Stimulated activated CD4-positive, alpha-beta T cell treated with anti-CD3 and anti-CD28 coated beads, Interleukin-12 subunit alpha, Interleukin-12 subunit beta, amount 100 ng/mL, for 4 hours (primary cell): ENCODE measurements at regions not wholly inside any gene's neighbourhood (a gene's known extent, or its start where the extent isn't known, plus 50 kb on each side); places are given as distances from the start of the nearest gene placed in this dataset.

Source experiments
- DNase-seq: peaks from one replicate; pipeline ENCODE4 v3.0.0-alpha.2; 2020

DNA sequence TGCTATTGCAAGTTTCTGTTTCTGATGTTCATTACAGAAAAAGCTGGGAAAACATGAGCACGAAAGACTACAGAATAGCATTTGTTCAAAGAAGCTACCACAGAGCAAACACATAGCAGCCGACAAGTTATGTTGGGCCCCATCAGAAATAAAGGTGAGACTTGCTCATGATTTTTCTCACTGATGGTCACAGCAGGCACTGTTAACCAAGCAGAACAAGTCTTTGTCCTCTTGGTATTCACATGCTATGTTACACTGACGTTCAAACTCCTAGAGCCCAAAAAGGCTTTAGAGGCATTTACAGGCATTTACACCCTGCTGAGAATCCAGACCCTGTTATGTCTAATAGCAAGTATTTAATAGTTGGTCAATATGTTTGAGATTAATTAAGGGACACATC is 235.0 kb upstream of the HNMT start:
- no peak for DNase-seq

DNA sequence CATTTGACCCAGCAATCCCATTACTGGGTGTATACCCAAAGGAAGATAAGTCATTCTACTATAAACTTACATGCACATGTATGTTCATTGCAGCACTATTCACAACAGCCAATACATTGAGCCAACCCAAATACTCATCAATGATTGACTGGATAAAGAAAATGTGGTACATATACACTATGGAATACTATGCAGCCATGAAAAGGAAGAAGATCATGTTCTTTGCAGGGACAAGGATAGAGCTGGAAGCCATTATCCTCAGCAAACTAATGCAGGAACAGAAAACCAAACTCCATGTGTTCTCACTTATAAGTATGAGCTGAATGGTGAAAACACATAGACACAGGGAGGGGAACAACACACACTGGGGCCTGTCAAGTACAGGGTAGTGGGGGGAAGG is 226.7 kb upstream of the HNMT start:
- DNase-seq: no peak

DNA sequence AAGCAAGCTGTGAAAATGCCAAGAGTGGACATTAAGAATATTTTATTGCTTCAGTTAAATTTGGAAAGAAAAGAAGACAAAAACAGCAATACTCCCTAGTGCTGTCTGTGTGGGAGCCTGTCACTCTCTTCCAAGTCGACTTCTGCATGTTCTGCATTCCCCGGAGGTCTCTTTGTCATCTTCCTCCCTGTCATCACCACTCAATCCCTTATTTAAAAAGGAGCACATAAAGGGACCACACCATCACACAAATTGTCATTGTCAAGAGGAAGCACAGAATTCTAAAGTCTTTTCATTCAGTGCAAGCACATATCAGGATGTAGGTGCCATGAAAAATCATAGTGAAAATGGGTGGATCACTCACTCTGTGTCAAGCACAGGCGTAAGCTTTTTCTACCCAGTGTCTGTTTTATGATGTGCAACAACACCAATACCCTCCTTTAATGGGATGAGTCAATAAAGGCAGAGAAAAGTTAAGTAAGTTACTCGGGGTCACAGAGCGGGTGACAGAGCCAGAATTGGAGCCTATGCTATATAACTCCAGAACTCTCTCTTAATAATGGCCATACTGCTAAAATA is 222.4 kb upstream of the HNMT start:
- no peak for DNase-seq

DNA sequence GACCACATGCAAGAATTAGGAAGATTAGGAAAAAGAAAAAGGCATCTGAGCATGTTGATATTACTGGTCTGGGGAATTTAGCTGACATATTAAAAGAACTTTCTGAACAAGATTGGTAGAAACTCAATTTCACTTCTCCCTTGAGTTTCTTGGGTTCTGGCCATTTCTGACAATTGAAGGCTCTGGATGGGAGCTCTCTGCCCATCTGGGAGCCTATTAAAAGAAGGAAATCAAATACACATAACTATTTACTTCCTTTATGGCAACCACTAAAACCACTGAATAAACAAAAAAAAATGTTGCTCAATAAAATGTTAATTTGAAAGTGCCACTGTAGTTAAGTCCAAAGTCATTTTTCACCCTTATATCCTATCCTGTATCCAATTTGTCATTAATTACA is 216.8 kb upstream of the HNMT start:
- no peak for DNase-seq

DNA sequence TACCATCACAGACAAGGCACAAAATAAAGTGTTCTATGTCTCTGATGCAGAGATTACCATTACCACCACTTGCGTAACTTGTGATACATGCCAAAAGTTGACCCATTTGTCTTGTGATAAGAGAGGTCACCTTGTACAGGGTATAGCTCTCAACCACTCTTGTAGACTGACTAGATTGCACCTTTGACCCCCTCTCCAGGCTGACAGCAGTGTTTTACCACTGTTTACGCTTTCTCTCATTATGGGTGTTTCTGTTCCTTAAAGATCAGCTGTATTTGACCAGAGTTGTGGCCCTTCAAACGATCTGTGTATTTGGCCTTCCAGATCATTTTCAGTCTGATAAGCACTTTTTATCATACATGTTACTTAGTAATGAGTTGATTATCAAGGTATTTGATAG is 215.7 kb upstream of the HNMT start:
- DNase-seq: no peak

DNA sequence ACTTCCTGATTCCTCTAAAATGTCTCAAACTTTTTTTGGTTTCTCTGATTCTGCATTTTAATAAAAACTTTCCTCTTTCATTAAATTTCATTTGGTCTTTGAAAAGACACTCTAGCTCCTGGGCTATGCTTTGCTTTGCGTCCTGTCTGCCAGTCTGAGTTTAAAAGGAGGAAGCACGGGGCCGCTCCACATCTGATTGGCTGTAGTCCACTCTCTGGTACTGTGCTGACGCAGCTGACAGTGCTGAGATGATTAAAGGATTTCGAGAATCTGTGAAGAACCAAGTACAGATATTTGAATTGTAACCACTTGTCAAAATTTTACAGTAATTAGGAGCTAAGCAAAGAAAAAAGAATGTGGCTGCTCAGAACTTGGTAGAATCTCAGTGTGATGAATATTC is 199.6 kb upstream of the HNMT start:
- no peak for DNase-seq

DNA sequence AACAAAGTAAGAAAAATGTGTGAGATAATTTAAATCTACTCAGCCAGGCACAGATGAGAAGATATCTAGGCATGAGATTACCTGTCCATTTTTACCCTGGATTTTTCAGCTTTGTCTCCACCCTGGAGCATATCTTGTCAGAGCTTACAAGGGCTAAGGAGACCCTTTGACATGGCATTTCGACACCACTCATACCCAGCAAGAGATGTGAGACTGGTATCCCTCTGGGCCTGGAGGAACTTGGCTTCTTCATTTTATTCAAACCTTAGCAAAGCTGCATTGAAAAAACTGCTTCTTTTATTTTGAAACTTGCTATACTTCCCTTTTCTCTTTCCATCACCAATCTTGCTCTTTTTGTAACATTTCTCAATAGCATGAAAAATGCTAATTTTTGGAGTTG is 194.9 kb upstream of the HNMT start:
- DNase-seq: no peak

DNA sequence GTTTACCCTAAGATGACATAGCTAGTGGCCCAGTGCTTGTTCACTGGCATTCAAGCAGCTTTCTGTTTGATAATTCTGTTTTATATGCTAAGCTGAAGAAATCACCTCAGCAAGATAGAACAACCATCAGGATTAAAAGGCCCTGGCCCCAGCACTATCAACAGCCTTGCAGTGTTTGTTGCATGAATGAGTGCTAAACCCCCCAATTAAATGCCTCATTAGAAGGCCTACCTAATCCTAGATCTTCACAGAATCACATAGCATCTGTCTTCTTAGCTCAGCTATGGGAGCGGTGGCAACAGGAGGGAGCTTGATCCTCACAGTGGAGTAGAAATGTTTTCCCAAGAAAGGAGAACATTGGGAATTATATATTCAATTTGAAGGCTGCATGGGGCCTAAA is 194.1 kb upstream of the HNMT start:
- no peak for DNase-seq

DNA sequence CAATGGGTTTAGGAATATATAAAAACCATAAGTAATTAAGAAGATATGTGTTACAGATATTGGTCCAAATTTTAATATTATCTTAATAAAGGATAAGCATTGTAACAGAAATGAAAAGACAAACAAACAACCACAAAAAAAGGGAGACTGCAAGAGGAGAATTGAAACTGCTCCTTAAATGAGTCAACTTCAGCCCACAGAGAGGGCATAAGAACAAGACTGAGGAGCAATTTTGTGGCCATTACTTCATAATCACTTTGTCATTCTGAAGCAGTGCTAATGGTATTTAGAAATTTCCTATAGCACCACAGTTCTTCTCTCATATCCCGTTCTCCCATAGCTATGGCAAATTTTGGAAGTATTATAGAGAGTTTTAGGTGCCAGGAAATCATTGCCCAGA is 193.2 kb upstream of the HNMT start:
- DNase-seq: no peak

DNA sequence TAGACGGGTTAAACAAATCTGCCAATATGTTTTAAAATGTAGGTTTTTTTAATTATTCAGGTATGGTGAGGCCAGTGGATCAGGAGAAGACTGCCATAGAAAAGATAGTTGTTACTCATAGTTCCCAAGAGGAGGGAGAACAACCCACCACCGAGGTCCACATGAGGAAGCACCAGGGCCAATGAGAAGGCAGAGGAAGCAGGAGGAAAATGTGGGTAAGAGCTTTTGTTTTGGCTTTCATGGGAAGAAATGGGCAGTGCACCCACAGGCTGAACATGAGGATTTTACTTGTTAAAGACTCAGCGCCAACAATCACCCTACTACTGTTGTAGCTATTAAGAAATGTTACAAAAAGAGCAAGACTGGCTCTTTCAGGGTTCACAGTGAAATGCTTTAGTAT is 191.8 kb upstream of the HNMT start:
- DNase-seq: no peak

DNA sequence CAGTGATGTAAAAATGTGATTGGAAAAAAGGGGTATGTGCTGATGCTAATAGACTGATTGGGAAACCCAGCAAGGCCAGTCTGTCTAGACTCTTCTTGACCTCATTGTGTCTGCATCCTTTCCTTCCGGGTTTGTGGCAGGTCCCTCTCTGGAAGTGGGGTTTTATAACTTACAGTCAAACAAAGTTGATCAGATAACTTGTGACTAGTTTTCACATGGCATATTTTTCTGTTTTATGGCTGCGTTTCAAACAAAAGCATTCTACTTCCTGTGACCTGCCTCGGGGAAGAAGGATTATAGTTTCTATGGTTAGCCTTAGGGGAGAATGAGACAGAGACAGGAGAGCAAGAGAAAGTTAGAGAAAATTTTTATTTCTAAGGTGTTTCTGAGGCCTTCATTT is 188.7 kb upstream of the HNMT start:
- no peak for DNase-seq

DNA sequence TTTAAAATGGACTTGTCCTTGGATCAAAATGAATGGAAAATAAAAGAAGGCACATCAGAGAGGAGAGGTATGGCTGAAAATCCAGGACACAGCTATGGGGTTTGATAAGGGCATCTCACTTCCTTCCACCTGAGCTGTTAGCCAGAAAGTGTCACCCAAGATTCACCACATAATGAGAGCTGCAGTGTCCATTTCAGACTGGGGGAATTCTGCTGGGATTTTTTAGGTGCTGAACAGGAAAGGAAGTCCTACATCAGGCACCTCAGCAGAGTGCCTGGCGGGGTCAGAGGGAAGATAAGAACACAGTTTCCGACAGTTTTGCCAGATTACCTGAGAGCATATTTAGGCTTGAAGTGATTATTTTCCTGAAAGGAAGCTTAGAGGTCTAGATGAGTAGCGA is 187.6 kb upstream of the HNMT start:
- no peak for DNase-seq

DNA sequence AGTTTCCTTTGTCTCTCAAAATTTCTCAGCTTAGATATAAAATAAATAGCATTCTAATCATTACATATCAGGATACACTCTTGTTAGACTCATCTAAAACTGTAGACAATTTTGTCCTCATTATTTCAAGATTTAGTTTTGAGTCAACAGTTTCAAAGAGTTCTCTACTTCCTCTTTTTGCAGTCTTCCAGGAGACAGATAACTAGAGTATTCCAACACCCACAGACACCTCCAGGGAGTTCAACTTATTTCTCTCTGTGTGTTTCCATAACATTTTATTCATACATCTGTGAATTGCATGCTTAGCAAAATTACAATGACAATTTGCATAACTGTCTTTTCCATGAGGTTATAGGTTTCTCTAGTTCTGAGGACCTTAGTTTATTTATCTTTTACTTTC is 166.6 kb upstream of the HNMT start:
- DNase-seq: no peak

DNA sequence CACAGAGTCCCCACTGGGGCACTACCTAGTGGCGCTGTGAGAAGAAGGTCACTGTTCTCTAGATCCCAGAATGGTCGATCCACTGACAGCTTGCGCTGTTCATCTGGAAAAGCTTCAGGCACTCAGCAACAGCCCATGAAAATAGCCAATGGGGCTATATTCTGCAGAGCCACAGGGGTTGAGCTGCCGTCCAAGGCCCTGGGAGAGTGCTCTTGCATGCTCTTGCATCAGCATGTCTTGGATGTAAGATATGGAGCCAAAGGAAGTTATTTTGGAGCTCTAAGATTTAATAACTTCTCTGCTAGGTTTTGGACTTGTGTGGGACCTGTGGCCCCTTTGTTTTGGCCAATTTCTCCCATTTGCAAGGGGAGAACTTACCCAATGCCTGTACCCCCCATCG is 164.7 kb upstream of the HNMT start:
- no peak for DNase-seq

DNA sequence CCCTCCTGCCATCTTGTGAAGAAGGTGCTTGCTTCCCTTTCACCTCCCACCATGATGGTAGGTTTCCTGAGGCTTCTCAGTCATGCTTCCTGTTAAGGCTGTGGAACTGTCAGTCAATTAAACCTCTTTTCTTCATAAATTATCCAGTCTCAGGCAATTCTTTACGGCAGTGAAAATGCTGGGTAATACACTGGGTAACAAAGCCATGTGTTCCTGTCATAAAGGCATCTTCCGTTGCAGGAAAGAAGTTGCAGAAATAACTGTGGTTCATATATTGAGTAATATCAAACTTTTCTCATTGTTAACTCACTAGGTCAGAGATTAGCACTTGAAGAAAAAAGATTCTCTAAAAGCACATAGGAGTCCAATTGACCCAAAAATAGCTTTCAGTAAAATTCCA is 163.9 kb upstream of the HNMT start:
- no peak for DNase-seq

DNA sequence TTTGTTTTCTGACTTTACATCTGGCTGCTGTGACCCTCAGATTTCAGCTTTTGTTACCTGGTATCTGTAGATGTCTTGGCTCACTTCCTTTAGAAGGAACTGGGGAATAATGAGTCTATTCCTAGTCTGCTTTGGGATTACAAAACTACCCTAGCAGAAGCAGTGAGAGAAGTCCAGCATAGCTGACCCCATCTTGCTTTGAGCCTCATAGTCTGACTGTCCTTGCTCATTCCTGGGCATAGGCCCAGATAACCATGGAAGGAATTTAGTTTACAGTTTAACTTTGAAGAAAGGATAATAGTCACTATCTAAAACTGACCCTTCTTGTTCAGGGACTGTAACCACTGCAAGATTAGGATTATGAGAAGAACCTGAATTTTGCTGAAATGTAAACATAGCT is 163.0 kb upstream of the HNMT start:
- DNase-seq: no peak

DNA sequence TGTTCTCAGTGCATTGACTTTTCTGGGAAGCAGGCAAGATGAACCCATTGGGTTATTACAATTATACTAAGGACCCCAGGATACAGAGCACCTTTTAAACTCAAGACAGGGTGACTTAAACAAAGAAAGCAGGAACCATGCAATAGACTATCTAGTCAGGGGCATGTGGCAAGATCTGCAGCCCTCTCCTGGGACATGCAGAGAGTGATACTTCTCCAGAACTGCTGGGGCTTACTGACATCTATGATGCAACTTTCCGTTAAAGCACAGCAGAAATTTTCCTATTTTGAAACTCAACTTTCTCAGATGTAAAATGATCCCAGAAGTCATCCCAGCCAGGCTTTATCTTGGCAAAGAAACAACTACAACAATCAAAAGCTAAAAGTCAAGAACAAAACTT is 162.2 kb upstream of the HNMT start:
- no peak for DNase-seq

DNA sequence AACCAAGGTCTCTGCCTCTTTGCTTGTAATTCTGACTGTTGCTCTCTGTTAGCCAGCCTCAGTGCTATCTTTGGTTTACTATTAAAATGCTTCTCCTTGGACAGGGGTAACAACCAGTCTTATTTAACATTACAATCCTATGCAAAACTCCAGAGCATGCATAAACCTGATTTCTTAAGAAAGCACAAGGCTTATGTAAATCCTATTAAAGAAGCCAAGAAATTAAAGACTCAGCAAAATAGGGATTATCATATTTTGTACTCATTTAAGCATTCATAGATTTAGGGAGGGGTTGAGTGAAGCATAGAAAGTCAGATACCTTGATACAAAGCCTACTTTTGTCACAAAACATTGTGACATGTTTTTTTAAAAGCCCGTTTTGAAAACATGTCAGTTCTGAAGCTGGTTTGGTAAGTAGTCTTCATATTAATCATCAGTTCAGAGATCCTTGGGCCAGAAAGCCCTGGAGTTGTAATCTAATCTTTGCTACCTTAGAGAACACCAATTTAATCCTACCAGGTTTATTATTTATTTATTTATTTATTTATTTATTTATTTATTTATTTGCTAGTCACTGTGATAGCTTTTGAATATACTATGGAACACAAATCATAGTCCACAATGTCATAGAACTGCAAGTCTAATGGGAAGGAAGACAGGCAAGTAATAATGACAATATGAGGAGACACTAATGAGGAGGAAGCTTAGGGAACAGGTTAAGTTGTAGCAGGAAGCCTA is 158.0 kb upstream of the HNMT start:
- DNase-seq: no peak

DNA sequence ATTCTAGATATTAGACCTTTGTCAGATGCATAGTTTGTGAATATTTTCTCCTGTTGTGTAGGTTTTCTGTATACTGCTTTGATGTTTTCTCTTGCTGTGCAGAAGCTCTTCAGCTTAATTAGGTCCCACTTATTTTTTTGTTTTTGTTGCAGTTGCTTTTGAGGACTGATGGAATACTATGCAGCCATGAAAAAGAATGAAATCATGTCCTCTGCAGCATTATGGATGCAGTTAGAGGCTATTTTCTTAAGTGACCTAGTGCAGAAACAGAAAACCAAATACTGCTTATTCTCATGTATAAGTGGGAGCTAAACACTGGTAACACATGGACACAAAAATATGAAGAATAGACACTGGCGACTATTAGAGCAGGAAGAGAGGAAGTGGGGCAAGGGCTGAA is 155.0 kb upstream of the HNMT start:
- no peak for DNase-seq

DNA sequence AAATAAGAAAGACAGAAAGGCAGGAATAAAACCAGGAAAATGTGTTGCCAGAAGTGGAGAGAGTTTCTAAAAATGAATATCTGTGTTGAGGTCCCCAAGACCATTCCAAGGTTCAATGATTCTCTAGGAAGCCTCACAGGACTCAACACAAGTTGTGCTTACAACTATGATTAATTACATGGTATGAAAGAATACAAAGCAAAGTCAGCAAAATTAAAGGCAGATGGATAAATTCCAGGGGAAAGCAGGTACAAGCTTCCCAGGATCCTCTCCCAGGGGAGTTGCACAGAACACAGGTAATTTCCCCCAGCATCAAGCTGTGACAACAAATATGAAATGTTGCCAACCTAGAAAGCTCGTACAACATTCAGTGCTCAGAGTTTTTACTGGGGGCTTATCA is 154.4 kb upstream of the HNMT start:
- DNase-seq: no peak

DNA sequence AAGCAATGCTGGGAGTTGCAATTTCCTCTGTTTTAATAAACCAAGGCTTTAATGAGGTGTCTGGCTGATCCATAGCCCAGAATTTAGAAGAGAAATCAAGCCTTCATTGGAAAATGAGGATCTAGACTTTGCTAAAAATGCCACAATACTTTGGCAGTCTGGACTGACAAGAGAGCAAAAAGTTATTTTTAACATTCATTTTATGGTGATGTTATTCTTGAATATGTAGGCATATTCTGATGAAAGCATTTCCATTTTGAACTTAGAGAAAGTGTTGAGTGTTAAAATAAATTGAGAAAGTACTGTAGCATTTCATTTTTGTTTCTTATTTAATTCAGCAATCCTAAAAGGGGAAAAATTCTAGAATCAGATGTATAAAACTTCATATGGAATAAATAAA is 151.8 kb upstream of the HNMT start:
- DNase-seq: no peak

DNA sequence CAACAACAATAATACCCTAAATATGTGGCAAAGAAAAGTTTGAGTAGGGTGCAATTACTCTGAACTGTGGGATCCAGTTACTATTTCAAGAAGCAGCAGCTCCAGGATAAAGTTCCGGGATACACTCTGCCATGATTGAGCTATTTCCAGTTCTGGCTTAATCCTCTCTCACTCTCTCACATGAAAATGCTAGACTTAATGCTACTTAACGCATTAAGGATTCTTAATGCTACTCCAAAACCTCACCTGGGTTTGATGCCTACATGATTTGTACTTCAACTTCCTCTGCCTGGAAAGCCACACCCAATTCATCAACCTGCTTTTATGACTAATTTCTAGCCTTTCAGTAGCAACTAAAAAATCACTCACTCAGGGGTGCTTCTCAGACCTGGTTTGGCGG is 151.1 kb upstream of the HNMT start:
- no peak for DNase-seq

DNA sequence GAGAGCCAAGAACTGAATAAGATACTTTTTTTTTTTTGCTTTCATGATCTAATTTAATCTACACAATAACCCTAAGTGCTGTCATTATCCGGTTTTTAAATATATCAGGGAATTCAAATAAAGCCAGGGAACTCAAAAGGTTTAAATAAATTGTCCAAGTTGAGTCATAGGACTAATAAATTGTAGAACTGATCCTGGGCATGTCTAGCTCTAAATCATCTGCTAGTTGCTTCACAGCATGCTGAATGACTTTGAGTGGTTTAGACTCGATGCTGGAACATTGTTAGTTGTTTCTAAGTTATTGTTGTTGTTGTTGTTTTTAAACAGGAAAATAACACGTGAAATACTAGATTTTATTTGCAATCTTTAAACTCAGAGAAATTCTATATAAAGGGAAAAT is 147.2 kb upstream of the HNMT start:
- DNase-seq: no peak

DNA sequence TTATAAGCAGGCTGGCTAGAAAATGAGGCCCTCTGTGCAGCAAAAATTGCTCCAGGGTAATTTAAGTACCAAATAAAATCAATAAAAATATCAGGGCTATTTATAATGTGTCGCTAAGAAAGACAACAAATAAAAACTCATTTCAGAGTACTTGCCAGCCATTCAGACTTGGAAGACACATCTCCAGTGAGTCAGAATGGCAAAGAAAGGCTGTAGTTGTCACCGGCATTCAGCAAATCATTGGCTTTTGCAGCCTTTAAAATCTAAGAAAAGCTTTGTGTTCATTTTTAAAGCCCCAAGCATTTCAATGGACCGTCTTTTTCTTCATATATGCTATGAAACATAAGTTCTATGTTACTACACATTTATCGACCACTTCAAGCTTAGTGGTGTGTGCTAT is 141.1 kb upstream of the HNMT start:
- DNase-seq: no peak

DNA sequence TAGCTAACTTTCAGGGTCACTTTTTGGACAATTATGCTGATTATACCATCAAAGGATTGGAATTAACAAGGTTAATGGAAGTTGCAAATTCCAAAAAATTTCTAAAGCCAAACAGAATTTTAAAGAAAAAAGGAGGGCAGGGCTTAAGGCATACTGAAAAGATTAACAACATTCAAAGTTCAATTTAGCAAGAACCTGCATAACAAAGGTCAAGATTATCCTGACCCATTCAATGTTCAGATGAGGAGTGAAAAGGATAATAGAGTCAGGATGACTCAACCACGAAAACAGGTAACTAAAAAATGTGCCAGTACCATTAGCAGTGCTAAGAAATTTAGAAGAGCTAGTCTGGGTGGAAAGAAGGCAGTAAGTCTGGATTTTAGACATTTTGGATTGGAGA is 139.8 kb upstream of the HNMT start:
- no peak for DNase-seq
